ENCODE measurements at regions not wholly inside any gene's neighbourhood (a gene's known extent, or its start where the extent isn't known, plus 50 kb on each side); places are given as distances from the start of the nearest gene placed in this dataset.
"Not testable (repeated sequence)": the region's sequence is repeated elsewhere in the genome, so short reads cannot be mapped to it uniquely, and the experiment has no call there.

DNA sequence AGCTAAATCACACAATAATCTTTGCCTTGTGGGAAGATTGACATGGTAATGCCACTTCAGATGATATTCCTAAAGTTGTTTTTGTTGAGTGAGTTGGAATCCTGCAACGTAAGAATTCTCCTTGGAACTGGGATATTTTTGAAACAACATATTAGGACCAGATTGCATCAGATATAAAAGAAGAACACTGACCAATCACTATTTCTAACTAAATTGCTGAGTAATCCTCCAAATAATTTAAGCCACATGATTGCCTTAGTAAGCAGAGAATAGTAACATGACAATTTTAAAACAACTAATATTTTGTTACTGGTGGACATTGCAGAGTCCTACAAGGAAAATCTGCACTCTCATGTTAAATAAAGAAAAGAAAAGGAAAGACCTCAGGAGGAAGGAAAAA lies 353.9 kb upstream of the LMCD1 start:
- no peak for DNase-seq

DNA sequence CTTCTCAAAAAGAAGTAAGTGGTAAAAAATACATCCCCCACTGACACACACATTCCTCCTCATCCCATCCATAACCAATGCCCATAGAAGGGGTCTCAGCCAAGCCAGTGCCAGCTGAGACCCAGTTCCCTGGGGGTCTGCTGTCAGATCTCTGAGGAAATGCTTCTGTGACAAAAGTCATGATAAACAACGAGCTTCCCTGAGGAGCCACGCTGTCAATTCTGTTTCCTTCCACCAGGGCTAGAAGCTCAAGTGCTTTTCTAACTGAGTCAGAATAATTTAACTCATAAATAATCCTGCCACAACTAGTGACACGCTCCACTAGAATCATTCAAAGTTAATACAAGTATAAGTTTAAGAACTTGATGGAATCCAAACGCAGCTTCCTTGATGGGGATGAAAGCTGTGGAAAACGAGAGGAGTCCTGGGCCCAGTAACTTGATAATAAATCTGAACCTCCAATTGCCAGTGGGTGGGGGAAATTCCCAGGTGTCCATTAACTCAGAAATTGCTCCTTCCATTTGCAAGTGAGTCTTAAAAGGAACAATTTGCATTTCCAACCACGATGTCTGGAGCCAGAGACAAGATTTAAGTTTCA lies 348.7 kb upstream of the LMCD1 start:
- DNase-seq, result no peak

DNA sequence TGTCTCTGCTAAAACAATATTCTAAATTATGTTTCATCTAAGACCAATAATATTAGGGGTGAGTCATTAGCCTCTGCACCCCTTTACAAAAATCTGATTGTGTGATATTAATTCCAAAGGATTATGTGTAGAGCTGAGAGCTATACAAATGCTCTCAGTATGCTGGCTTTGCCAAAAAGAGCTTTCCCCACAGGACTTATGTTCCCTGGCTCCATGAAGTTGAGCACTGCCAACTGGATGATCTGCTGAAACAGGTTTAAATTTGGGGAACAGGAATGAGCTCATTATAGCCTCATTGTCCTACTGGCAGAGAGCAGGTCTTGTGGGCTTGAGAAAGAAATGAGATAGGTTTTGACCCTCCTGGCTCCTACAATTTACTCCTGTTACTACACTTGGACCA lies 347.8 kb upstream of the LMCD1 start:
- no peak for DNase-seq

DNA sequence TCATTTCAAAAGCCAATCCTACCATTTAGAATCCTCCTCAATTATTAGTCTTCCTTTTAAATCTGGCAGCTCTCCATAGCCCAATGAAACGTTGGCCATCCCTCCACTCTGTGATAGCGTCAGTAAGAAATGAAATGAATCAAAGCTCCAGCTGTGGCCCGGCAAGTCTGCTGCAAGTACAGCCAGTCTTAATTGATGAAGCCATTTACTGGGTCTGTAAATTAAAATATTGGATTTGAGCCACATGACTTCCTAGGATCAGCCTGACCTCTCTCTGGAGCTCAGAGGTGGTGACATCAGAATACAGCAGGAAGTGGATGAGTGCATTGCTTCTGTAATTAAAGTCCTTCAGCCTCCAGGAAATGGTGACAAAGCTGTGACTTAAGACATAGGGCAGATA lies 347.0 kb upstream of the LMCD1 start:
- no peak for DNase-seq

DNA sequence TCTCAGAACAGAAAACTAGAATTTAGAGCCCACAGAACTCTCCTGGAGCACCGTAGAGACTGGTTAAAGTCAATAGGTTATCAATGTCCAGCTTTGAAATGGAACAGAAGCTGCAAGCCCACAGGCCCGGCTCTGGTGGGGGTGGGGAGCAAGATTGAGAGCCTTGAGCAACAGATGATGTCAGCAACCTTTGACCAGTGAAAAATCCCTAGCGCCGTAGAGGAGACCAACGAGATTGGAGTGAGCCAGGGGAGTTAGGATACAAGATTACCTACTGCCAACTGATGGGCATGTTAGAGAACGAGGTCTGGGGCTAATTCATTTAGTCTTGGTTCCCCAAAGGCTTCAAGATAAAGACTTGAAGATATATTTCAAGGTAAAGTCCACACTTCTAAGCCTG lies 345.5 kb upstream of the LMCD1 start:
- no peak for DNase-seq

DNA sequence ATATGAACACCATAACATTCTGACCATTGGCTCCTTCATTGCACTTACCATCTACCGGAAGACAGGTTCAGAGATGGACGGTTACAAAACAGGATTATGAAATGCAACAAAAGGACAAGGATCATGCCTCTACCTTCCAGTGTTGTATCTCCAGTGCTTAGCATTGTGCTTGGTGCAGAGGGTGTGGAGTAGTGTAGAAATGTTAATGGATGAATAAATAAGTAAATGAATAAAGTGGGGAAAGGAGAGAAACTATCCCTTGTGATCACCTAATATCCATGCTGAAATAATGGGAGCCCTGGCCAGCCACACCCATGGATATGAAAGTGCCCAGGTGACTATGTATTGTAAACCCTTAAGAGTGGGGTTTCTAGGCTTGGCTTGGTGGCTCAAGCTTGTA lies 344.8 kb upstream of the LMCD1 start:
- DNase-seq, result no peak

DNA sequence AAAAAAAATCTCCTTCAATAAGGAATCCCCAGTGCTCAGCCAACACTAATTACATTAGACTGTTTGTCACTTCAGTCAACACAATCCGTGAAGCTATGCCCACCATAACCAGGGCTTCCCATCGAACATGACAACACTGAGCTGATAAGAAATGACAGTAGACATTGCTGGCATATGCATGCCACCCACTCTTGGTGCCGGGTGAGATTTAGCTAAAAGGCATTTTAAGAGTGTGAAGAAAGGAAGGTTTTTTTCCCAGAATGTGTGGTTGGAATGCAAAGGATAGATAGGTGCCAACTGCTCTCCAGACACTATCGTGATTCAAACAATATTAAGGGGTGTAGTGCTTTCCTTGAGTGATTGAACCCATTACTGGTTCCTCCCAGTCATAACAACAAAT lies 344.0 kb upstream of the LMCD1 start:
- no peak for DNase-seq

DNA sequence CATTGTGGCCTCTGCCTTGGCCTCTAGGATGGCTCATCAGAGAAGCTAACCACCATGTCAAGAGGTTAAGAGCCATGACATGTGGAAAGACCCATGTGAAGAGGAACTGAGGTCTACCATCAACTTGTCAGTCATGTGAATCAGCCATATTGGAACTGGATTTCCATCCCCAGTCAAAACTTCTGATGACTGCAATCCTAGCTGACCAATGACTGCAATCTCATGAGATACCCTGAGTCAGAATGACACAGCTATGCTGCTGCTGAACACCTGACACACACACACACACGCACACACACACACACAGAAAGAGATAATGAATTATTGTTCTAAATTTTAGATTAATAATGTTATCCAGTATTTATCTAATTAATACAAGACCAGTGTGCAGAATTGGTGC lies 337.5 kb upstream of the LMCD1 start:
- no peak for DNase-seq

DNA sequence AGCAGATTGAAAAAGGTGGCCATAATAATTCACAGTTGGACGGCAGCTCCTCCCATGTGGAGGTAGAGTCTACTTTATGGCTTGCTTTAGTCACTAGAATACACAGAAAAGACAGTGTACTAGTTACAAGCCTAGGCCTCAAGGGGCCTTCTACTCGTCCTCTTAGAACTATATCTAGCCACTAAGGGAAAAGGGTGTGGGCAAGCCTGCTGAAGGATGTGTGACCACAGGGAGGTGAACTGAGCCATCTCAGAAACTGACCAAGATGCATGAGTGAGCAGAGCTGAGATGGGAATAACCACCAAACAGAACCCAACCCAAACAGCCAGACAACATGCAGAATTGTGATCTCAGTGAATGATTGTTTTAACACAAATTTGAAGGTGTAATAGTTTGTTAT lies 335.6 kb upstream of the LMCD1 start:
- no peak for DNase-seq

DNA sequence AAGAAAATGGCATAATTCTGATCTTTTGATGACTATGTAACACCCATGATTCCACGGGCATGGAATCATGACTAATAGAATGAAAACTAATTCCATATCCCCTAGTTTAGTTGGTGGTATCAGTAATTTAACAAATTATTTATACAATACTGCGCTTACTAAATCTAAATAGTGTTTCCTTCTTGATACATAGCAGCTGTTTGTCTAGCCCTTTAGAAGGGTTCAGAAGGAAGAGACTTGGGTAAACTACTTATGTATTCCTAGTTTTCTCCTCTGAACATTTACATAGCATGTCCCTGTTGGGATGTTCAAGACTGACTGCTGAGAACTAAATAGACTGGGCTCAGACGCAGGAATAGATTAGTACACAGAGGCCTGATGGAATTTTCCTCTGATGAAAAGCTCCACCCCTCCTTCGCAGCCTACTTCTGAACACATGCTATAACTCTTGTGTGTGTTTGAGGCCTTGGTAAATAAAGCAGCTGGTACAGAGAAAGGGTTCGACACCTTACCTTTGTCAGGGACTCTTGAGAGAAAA lies 330.6 kb upstream of the LMCD1 start:
- DNase-seq, result no peak

DNA sequence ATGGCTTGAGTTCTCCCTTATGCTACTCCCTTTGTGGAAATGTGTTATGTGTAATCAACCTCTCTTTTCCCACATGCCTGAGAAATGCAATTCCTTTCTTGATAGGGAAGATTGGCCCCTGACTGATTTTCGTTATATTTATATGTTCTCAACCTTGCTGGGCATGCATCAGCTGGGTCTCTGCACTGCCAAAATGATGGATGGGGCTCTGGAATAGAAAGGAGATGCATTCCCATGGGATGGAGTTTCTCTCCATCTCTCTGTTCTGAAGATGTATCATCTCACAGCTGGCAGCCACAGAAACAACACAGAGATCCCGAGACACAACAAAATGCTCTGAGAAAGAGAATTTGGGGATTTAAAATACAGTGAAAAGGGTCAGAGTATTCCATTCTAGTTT lies 327.7 kb upstream of the LMCD1 start:
- DNase-seq, result no peak

DNA sequence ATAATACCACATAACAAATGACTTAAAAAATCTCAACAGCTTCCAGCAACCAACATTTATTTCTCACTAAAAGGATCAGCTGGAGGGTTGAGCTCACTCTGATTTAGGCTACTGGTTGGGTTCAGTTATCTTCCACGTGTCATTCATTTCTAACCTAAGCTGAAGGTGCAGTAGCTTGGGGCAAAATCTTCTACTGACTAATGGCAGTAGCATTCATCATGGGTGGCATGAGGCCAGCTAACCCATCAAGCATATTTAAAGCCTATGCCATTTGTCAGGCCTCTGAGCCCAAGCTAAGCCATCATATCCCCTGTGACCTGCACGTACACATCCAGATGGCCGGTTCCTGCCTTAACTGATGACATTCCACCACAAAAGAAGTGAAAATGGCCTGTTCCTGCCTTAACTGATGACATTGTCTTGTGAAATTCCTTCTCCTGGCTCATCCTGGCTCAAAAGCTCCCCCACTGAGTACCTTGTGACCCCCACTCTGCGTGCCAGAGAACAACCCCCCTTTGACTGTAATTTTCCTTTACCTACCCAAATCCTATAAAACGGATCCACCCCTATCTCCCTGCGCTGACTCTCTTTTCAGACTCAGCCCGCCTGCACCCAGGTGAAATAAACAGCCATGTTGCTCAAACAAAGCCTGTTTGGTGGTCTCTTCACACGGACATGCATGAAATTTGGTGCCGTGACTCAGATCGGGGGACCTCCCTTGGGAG lies 324.7 kb upstream of the LMCD1 start:
- not testable (repeated sequence) for DNase-seq

DNA sequence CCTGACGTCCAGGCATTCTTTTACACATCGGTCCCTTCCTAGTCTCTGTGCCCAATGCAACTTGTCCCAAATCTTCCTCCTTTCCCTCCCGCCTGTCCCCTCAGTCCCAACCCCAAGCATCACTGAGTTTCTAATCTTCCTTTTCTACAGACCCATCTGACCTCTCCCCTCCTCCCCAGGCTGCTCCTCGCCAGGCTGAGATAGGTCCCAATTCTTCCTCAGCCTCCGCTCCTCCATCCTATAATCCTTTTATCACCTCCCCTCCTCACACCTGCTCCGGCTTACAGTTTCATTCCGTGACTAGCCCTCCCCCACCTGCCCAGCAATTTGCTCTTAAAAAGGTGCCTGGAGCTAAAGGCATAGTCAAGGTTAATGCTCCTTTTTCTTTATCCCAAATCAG lies 323.1 kb upstream of the LMCD1 start:
- not testable (repeated sequence) for DNase-seq

DNA sequence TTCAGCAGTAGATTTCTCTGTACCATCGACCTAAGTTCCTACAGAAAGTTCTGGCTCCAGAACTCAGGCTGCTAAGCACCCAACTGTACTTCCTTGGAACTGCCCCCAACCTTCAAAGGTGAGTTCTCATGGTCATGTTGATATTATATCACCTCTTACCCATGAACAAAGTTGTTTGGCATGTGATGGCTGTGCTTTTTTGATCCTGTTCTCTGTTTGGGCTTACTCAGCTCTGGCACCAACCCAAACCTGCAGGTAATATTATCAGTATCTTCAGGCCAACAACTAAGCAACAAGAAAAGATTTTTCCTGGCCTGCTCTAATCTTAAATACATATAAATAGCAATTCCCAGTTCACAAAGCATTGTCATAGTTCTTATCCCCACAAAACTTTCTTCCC lies 318.7 kb upstream of the LMCD1 start:
- no peak for DNase-seq

DNA sequence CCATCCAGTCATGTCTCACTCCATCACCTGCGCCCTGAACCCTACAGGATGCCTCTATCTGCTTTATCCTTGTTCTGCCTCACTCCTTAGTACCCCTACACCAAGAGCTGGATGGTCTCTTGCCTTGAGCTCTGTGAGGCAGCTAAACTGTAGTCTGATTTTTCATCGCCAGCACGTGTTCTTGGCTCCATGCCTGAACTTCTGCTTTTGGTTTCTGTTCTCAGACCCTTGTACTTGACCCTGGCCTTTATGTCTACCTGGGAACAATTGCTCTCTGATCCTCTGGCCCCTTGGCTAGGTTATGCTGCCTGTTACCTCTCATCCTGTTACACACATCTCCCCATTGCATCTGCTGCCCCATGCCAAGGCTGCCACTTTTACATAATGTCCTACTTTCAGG lies 318.0 kb upstream of the LMCD1 start:
- no peak for DNase-seq

DNA sequence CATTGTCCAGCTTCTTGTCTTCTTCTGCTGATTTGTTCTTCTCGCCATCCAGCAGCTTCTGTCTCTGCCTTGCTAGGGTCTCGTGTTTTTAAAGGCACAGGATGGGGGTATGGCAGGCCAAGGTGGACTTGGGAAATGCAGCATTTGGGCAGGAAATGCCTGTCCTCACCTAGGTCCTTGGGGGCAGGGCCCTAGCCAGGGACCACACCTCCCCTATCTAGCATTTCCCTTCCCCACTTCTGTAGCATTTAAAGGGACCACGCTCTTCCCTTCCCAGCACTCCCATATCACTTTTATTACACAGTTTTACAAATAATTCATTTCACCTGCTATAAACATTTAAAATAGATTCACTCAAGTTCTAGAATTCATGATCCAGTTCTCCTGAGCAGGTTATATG lies 315.4 kb upstream of the LMCD1 start:
- no peak for DNase-seq

DNA sequence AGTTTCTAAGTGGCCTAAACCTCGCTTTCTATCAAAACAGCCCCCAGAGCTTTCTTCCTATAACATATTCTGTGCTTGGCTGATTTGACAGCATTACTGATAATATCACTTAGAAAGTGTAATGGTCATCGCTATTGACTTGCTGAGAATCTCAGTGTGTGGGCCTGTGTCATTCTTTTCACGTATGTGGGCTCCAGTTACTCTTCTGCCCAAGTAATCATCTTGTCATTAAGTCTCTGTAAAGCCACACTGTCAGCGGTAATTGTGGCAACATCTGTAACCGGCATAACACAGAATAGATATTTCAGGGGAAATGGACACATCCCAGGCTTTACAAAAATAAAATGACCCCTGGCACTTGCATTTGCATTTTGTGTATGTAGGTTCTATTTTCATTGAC lies 313.6 kb upstream of the LMCD1 start:
- no peak for DNase-seq

DNA sequence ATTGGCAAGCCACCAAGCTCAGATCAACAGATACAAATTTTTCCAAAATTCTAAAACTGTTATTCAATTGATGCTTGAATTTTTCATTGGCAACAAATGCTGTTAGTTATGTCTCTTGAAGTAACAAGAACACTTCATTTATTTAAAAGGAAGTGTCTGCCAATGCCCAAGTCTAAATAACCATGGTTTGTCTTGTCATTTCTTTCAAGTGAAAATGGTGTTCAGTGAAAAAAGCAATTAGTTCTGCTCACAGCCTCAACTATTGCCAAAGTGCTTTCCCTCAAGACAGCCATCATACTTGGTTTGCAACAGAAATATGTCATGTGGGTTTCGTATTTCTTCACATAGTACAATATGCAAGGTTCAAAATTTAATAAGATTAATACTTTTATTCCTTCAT lies 312.6 kb upstream of the LMCD1 start:
- no peak for DNase-seq

DNA sequence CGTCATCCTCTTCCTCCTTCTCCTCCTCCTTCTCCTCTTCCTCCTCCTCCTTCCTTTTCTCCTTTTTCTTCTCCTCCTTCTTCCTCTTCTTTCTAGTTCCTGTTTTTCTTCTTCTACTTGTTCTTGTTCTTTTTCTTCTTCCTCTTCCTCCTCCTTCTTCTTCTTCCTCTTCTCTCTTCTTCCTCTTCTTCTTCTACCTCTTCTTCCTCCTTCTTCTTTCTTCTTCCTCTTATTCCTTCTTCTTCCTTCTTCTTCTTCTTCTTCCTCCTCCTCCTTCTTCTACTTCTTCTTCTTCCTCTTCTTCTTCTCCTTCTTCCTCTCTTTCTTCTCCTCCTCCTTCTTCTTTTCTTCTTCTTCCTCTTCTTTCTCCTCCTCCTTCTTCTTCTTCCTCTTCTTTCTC lies 310.2 kb upstream of the LMCD1 start:
- DNase-seq, result no peak

DNA sequence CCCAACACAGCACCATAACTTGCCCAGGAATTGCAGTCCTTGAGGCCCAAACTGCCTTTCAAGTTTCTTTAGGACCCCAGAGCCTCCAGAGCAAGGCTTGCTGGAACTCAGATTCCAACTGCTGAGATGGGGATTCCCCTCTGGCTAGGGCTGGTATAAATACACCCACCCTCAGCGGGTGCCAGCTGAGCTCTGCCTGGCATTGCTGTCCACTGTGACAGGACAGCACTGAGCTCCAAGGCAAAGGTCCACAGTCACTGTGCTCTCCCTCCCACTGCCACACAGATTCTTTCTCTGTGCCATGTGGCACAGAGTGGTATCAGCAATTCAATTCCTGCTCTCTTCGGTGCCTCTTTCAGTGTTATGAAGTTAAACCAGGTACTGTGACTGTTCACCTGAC lies 304.2 kb upstream of the LMCD1 start:
- no peak for DNase-seq

DNA sequence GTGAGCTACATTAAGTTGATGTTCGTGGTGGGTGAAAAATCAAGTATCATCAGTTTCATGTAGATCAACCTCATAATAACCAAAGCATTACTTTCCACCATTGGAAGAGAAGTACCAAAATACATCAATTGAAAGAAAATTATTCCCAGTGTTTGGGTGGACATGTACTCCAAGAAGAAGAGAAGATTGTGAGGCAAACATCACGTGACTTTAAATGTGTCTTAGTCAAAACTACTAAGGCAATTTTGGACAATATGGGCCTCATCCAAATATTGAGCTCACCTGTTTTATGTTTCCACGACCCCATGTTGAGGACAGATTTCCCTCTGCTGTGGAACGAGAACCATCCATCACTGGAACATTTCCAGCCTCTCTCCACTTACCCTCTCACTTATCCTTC lies 303.0 kb upstream of the LMCD1 start:
- DNase-seq, result no peak

DNA sequence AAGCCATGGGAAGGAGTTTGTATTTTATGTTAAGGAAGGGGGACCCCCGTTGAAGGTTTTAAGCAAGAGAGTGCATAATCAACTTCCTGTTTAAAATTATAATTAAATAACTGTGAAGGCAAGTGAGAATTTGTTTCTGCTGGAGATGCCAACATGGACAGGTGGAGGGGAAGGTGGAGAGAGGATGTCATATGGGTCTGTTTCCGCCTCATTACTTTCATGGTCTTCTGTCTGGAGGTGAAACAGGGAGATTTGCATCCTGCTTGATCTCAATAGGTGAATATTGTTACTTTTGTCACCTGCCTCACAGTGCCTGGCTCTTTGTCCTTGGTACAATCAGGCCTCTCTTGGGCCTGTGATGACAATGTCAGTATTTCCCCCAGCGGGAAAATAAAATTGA lies 300.6 kb upstream of the LMCD1 start:
- no peak for DNase-seq

DNA sequence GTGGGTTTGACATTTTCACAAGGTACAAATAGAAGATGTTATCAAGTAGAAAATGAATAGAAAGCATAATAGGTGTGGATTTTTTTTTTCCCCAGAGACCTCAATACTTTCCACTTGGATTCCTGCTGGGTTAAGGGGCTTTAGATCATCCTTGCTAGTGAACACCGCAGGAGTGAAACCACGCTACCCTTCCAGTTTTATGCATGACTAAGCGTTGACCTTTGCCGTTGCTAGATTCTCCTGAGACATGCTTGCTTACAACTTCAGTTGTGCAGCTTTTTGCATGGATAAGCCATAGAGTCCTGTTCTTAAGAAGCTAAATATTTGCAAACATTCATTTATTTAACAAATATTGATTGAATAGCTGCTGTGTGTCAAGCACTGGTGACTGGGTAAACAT lies 299.7 kb upstream of the LMCD1 start:
- no peak for DNase-seq

DNA sequence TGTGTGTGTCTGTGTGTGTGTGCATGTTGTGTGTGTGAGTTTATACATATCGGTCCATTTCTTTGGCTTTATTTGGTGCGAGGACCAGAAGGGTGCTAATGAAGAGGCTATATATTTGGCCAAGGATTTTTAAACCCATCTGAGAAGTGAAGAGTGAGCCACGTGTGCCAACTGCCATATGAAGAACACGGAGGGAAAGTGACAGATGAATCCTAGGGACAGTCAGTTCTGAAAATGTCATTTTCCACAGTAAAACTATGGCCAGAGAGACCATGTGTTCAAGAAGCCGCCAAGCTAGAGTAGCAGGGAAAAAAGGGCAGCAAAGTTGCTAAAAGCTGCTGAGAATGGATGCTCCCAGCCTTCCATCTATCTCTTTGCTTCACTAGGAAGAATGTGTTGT lies 297.3 kb upstream of the LMCD1 start:
- no peak for DNase-seq

All from stimulated activated CD4-positive, alpha-beta T cell treated with anti-CD3 and anti-CD28 coated beads, Interleukin-4, amount 100 ng/mL, for 4 hours (primary cell).